NCI-H1436 (cell line): ENCODE measurements at regions not wholly inside any gene's neighbourhood (a gene's known extent, or its start where the extent isn't known, plus 50 kb on each side); places are given as distances from the start of the nearest gene placed in this dataset.
A peak's percentile ranks its signal among the peaks of the same experiment; 100 is the strongest.

Experiments
- DNase-seq: peaks from one replicate; lab custom pipeline; 2025; lab: John Stamatoyannopoulos, UW

DNA sequence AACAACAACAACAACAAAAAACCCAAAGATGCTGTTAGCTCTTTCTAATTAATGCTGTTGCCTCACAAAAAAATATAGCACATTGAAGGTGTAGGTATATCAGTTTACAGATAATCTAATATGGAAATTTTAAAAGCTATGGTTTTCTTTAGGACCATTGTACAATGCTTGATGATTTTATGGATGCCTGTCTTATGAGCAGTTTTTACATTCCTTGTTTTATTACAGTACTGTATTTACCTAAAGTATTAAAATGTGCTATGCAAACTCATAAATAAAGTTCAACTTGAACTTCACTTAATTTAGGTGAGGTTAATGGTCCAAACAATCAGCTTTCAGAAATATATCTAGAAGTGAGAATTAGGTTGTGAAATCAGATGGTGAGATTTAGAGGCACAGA, 212.2 kb upstream of the GOLIM4 start:
- no peak for DNase-seq

DNA sequence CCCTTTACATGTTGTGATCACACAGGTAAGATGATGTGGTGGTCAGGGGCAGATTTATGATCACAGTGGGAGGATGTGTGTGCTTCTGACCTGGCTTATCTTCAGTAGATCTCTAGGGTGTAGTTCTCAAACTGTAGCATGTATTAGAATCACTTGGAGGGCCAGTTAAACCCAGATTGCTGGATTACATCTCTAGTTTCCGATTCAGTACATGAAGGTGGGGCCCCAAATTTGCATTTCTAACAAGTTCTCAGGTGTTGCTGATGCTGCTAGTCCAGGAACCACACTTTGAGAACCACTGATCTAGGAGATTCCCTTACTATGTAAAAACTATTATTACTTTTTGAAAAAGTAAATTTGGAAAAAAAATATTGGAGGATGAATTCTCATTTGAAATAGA, 199.3 kb upstream of the GOLIM4 start:
- no peak for DNase-seq

DNA sequence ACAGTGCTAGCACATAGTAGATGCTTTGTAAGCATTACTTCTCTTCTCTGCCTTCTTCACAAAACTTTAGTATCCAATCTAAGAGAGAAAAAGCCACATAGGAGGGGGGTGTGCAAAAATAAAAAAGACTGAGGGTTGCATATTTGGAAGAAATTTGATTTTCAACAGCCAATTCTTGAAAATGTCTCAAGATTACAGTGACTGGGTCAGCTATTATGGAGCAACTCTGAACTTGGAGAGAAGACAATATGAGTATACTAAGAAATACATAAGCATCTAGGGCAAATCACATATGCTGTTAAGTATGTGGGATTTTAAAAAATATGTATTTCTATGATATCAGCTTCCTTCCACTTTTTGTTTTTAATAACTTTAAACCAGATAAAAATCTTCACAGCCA, 196.6 kb upstream of the GOLIM4 start:
- DNase-seq = no peak

DNA sequence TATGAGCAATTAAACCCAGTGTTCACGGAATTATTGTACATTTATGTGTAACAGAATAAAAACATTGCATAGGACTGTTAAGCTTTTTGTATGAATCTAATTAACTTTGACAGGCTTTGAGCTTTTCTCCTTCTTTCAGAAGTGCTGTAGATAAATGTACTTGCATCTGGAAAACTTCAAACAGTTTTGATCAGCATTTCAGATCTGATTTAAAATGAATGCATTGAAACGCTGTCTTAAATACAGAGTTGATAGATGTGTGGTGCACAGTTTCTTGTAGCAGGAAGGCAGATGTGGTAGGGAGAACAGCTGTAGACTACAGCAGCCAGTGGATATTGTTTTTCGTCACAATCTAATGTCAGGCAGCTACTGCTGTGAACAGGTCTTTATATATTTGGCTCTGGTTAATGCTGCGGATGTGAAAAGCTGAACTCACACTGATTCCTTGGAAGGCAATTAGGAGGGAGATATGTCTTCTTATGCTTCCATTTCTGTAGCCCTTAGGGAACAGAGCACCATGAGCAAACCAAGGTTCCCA, 193.8 kb upstream of the GOLIM4 start:
- DNase-seq = no peak

DNA sequence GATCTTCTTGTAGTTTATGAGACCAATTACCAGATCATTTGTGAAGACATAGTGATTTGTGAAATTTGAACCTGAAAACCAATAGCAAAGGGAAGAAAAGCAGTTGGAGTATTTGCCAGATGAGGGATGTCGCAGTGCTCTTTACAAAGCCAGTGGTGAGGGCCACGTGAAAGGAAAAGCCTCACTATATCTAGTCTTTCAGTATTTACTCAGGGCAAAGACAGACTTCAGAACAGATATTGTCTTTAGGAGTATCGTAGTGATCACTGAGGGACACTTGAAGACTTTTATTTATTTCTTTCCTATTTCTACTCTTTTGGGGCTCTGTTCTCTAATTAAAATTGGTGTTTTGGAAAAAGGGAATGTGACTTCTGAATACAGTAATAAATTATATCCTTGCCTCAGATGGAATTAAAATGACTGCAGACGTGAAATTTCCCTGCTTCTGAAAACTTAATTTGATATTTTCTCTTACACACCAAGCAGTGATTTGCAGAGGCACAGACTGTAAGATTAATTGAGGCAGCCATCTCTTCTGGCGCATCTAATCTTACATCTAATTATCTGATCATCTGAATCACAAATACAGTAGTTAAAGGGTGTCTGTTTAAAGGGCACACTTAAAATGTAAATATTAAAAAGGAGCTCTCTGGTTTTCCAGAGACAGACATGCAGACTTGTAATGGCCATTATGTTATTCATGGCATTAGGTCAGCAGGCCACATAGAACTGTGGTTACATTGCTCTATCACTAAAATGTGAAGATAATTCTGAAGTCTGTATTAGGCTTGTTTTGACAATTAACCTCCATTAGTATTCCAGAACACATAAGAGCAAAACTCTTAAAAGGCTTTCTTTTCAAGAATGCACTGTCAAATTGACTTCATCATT, 193.0 kb upstream of the GOLIM4 start:
- DNase-seq = no peak

DNA sequence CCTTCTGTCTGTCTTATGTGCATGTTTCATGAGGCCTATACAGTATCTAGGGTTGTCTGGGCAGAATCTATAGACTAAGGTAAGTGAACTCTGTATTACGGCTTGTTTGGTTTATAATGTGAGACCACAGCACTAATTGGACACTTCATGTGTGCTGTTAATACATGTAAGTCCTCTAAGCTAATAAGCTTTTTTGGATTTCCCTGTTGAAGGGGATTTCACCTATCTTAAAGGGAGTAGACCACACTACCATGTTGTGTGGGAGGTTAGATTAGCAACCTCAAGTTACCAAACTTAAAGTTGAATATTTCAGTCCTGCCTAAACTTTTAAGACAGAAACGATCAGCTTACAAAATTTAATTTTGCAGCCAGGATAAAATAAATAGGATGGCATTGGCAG, 189.8 kb upstream of the GOLIM4 start:
- DNase-seq = no peak

DNA sequence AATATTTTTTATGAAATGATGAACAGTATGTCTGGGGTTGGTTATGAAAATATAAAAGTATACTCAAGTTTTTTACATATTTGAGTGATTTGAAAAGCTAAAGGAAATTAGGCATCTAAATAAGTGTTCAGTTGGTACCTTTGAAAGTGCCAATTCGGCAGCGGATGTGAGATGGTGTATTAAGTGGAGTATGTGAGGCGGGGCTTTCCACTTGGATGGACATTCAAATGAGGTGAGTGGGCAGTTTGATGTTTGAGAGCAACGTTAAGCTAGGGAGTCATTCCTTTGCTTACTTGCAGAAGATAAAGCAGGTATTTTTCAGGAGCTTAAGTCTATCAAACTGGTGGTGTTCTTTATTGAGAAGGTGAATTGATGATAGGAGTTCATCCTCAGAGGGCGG, 189.0 kb upstream of the GOLIM4 start:
- no peak for DNase-seq

DNA sequence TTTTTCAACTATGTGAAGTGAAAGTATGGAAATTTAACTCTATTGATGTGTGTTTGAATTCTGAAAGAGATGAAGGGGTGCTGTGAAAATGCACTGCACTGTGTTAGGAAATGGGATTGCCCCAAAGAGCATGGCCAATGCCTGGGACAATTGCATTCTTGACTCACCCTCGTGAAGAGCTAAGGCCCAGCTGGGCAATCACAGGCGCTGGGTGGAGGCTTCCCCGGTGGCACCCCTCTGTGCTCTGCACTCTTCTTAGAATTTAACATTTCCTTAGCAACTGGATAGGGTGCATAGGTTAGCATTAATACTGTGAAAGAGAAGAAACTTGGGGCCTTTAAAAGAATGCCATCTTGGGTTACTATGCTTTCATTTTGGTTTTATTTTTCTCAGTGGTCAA, 179.9 kb upstream of the GOLIM4 start:
- DNase-seq = no peak

DNA sequence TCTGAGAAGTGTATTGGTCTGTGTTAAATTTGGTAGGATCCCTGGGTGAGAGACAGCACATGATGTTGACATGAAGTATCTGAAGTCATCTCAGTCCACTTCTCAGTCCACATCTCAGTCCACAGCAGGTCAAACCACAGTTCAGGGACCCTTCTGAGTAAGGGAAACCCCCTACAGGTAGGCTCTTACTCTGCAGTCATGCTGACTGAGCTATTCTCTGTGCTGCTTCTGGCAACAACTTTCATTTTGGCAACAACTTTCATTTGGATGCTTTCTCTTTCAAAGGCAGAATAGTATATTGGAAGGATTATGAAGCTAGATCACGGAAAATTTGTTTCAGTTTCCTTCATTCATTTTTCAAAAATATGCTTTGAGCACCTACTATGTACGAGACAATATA, 178.2 kb upstream of the GOLIM4 start:
- no peak for DNase-seq

DNA sequence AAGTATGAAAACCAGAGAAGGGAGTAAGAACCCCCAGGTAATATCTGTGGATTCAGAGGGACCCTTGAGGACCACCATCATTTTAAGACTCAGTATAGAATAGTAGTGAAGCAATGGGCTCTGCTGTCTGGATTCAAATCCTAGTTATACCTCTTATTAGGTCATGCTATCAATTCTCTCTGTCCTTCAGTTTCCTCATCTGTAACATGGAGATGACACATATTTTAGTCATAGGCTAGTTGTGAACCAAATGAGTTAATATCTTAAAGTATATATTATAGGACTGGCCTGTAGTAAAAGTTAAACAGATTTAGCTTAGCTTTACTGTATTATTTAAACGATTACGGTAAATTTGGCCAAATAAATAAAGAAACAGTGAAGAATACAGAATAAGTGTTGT, 177.3 kb upstream of the GOLIM4 start:
- no peak for DNase-seq

DNA sequence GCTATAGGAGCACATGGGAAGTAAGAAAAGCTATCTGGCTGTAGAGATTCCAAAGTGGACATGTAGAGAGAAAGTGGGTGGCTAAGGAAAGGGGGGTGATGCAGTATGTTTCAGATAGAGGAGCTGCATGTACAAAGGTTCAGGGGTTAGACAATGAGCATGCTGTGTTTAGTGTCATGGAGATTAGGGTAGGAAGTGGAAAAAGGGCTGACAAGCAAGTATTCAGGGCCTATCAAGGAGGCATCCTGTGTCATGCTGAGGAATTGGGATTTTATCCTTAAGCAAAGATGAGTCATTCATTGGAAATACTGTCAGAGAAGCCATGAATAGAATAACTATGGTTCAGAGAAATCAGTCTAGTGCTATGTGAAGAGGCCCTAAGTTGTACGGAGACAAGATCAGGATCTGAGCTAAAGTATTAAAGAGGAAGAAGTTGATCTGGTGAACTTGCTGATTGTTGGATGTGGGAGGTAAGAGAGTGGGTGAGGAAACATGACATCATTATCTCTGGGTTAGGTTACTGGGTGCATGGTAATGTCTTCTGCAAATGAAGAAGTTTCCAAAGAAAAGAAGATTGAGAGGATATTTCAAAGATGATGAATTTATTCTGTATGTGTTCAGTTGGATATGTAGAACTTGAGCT, 176.7 kb upstream of the GOLIM4 start:
- DNase-seq = no peak

DNA sequence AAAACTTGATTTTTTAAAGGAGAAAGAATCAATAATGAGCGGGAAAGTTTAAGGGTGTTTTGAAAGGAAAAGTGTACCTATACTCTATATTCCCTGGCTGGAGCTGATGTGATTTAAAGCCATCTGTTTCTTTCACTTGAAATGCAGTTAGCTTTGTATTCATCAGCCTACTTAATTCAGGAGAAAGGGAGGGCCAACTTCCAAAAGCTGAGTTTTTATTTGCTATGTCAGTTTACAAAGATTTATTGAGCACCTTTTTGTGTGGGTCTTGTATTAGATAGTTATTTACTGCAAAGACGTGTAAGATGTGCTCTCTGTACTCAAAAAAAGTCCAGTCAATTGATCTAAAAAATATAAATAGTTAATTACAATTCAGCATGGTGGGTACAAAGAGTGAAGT, 176.2 kb upstream of the GOLIM4 start:
- DNase-seq = no peak

DNA sequence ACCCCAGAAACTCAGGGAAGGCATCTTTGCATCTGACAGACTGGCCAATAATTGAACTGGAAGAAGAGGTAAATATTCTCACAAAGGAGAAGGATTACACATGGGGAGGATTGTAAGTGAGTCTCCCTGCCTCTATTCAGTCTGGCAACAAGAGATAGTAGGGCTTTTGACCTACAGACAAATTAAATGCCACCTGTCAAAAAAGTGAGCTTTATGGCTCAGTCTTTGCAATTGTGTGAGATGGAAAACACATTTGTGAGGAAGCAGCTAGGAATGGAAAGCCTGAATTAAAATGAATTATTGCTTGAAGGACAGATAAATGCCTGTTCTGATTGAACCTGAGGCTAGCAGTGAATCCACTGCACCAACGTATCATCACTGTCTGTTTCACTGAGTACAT, 173.3 kb upstream of the GOLIM4 start:
- DNase-seq = no peak

DNA sequence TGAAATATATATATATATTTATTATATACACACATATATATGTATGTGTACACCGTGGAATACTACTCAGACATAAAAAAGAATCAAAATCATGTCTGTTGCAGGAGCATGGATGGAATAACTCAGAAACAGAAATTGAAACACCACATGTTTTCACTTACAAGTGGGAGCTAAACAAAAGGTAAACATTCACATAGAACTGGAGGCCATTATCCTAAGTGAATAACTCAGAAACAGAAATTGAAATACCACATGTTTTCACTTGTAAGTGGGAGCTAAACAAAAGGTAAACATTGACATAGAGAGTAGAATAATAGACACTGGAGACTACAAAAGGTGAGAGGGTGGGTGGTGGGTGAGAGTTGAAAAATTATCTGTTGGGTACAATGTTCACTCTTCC, 171.5 kb upstream of the GOLIM4 start:
- no peak for DNase-seq

DNA sequence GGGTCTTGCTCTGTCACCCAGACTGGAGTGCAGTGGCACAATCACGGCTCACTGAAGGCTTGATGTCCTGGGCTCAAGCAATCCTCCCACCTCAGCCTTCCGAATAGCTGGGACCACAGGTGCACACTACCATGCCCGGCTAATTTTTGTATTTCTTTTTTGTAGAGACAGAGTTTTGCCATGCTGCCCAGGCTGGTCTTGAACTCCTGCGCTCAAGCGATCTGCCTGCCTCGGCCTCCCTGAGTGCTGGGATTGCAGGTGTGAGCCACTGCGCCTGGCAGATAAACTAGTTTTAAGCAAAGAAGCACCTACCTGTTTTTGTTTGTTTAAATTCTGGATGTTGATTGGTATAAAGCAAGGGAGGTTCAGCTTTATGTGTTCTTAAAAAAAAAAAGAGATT, 170.6 kb upstream of the GOLIM4 start:
- no peak for DNase-seq

DNA sequence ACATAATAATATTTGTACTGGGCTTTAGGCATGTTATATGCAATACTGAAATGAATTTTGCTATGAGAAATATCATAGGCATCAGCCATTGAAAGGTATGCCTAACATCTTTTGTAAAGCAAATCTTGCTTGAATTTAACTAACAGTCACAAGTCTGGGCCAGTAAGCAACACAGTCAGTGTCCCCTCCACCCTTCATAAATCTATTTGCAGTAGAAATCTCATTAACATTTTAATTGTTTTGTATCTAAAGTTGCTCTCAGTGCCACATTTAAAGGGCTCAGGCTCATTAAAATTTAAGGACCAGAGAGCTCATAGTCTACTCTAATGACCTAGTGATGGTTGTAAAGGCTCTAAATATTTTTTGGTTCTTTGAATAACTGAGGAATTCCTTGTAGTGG, 167.2 kb upstream of the GOLIM4 start:
- no peak for DNase-seq

DNA sequence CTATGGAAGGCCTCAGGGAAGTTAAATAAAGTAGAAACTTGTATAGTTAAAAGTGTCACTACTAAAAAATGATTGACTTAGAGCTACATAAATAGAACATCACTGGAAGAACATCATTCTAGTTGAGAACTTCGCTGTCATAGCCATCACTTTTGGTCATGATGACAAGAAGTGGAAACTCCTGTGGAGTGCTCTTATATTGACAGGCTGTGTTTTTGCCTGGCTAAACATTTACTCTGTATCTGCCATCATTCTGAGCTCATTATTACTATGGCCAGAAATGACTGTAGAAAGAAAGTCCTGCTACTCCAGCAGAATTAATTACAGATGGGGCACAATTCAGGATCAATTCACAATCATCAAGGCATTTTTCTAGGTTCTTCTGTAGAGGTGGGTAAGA, 165.1 kb upstream of the GOLIM4 start:
- DNase-seq = no peak

DNA sequence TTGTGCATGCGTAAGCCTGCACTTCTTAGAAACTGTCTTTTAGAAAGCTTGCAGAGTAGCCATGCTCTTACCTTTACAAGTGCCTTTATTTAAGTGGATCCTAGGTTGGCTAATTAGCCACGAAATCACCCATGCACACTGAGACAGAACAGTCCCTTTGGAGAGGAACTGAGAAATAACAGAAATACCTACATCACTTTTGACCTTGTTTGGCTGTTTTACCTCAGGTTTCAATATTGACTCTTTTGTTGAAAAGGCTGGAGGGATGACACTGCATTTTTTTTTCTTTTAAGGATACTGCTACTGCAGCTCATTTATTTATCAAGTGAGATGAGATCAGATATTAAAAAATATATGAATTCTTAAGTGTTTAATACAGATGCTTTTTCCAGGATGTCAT, 155.6 kb upstream of the GOLIM4 start:
- no peak for DNase-seq

DNA sequence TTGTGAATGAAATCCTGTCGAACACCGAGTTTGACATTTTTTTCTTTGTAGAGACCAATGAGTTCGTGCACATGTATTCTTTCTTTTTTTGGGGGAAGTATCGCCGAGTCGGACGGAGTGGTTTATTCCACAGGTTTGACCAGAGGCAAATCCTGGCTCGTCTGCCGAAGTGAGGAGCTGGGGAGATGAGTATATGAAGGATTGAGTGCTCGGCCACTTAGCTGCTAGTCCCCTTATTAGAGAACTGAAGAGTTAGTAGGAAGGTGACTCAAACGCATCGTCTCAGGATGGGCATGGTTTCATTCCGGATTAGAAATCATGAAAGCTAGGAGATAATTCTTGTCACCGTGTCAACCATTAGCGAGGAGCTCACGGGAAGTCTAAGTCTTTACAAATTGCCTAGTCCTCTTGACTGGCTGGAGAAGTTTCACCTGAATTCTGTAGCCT, 154.7 kb upstream of the GOLIM4 start:
- no peak for DNase-seq

DNA sequence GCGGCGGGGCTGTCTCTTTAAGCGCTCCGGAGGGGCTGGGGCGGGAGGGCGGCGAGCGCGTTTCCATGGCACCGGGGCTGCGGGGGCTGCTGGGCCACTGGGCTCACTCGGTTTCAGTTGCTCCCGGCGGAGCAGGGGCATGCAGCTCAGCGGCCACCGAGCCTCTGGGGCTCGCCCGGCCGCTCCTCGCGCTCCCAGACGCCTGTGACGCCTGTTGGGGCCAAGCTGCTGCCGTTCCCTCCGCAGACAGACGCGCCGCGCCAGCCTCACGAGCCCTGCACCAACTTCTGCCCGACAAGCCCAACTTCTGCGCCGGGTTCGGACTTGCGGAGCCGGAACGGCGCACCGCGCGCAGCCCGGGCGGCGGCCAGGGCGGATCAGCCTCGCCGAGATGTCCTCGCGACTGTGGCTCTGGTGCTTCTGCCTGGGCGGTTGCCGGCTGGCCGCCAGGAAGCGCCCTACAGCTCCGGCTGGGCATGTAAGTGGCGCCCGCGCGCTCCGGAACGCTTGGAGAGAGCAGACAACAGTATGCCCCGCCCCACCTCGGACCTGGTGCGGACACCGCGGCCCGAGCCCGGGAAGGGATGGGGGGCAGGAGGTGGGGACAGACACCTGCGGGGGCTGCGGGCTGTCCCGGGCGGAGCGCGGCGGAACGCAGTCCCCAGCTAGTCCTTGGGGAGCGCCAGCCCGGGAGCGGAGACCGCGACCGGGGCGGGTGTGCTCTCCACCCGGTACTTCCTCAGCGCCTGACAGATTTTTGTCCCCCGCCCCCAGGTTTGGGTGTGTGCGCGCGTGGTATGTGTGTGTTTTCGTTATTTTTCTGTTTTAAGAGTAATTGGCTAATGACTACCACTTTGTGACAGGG, 154.1 kb upstream of the GOLIM4 start:
- DNase-seq = peak; percentile 35

DNA sequence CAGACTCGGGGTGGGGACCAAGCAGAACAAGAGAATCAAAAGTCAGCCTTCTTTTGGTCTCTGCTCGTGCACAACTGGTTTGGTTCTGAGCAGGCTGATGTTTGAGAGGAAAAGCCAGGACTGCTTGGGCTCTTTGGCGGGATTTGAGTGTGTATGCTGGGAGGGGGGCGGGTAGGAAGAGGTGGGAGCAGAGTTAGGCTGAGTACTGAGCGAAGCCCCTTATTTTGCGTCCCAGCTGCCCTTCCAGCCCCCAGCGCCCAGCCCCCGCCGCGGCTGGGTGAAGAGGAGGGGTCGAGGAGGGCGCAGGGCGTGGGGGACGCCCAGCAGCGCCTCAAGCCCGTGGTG, 153.5 kb upstream of the GOLIM4 start:
- DNase-seq = no peak

DNA sequence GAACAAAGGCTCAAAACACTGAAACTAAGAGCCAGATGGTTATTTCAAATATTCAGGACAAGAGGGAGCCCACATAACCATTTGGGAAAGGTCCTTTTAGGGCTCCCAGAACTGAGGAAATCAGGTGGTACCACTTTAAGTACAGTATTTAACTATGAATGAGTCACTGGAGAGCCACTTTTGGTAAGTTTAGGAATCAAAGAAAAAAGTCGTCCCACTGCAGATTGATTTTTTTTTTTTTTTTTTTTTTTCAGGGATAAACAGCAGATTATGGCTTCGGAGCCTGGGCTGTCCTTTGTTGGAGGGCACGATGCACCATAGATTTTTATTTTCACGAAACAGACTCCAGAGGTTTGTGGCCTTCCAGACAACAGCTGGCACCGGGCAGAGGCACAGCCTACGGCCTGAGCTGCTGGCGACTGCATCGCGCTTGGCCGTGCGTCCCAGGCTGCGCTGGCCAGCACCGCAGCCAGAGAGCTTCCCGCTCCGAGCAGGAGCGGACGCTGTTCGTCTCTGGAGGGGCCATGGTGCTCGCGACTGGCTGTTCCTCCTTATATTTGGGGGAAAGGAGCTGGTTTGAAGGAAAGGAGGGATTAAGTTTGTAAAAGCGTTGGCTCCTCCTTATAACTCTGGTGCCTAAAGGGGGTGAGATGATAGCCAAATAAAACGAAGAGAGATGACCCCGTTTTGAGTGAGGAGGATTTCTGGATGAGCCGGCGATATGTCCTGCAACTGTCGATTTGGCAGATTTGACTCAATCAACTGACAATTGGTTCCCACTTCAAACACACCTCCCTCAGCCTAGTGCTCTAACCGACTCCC, 152.9 kb upstream of the GOLIM4 start:
- no peak for DNase-seq
